T-helper 1 cell treated with Interleukin-12 subunit alpha and Interleukin-12 subunit beta and Interleukin-4 antibody, amounts not matched to agents 30 ng/mL and 1 ng/mL, for 36 hours (primary cell): ENCODE measurements at regions not wholly inside any gene's neighbourhood (a gene's known extent, or its start where the extent isn't known, plus 50 kb on each side); places are given as distances from the start of the nearest gene placed in this dataset.

ENCODE experiments used
- intact Hi-C: fragments of 100-400 bp; cut with micrococcal nuclease; formaldehyde crosslinking; loops from one replicate; pipeline ENCODE4 v1.15.1; 2024

- intact Hi-C loops: no loop called here
Observed at GRCh38 chr5:175805256-175806011, 65.9 kb upstream of the CPLX2 start.

DNA sequence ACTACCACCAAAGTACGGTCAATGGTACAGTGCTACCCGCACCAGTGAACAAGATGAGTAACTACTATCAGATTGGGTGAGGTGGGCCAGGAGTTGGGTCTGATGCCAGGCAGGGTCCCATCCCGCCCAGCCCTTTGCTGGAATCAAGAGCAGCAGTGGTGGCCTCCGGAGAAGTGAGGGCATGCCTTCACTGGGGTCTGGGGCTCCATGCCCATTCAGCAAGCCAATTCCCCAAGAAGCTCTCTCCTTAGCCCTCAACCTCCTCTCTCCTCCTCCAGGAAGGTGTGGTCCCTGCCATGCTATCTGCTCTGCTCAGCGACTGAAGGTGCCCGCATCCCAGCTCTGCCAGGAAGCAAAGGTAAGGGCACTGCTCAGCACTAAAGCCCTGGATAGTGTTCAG is 62.7 kb upstream of the CPLX2 start:
- intact Hi-C loops: no loop called here

DNA sequence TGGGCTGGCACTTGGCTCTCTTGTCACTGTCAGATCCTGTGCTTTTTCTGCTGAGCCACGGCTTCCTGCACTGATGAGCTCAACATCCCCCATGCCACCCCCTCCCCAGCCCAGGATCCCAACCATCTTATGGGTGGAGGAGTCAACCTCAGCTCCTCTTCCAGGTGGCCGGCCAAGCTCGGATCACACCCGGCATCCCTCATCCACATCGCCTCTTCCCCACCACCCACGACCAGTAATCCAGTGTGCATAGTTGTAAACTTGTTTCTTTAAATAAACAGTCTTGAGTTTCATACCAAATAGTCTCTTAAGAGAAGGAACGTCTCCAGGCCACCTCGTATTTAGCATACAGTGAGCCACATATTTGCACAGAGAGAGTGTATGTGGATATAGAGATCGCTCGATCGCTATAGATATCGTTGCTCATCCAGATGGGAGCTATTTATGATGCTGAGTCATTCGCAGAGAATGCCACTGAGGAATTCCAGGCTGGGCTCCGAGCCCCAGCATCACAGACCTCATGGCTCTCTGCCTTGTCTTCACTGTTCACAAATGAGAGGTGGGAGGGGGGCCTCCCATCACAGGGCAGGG is 61.8 kb upstream of the CPLX2 start:
- intact Hi-C loops: no loop called here

DNA sequence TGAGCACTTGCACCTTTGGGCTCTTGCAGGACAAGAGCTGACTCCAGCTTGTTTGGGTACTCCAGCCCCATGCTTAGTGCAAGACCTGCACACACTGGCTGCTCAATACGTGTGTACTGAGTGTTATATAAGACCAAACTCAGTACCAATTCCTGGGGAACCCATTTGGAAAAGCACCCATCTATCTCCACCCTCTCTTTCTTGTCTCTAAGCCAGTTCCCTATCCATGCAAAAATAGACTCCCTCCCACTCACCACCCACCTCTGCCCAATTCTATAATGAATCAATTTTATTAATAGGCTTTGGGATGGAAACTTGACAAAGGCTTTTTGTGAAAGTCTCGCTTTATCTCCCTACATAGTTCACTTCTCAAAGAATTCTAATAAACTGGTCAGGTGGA is 60.9 kb upstream of the CPLX2 start:
- intact Hi-C loops: no loop called here

DNA sequence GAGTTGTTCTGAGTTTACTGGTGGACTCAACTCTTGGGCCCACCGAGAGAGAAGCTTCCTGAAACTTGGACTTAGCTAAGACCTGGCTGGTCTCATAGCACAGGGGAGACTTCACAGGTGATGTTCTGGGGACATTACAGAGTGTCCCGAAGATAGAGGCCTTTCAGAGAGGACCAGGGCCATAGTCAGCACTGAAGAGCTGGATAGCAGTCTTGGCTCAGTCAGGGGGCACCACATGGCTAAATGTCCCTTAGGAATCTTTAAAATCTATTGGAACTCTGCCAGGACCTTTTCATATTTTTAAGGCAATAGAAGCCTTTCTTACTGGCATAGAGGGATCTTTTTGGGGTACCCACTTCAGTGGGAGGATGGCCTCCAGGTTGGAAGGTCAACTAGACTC is 59.8 kb upstream of the CPLX2 start:
- intact Hi-C loops: no loop called here

- intact Hi-C loops: no loop called here
Observed at GRCh38 chr5:175813943-175814630, 57.3 kb upstream of the CPLX2 start.

GRCh38 chr5:175814691-175815090 is 56.7 kb upstream of the CPLX2 start:
- intact Hi-C loops: no loop called here

GRCh38 chr5:175815126-175815913 is 56.1 kb upstream of the CPLX2 start:
- intact Hi-C loops: no loop called here

GRCh38 chr5:175816348-175816747 is 55.0 kb upstream of the CPLX2 start:
- intact Hi-C loops: no loop called here

DNA sequence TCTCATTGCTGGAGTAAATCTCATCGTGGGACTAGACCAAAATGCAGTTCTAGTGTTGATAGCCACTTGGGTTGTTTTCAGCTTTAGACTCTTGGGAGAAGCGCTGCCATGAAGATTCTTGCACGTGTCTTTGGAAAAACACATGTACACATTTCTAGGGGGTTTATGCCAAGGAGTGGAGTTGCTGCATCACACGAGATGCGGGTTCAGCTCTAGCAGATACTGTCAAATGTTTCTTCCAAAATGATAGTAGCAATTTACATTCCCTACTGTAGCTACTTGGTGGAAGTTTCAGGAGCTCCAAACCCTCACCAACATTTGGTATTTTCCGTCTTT is 52.3 kb upstream of the CPLX2 start:
- intact Hi-C loops: no loop called here

DNA sequence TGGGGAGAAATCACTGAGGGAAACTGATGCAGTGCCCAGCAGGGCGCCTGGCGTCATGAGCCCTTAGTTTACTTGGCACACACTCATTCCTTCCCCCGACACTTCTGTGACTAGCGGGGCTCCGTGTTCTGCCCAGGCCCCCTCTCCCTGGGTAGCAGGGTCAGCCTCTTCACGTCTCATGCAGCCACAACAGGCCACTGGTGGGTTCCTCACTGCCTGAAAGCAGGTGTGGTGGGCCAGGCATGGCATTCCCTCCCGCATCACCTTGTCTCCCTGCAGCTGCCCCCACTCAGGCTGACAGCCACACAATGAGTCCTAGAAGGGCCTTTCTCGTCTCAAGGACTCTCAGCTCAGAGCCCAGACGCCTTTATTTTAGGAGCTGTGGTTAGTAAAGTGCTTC is 51.1 kb upstream of the CPLX2 start:
- intact Hi-C loops: no loop called here
